Body of pancreas (tissue), 4 donors: ENCODE measurements at regions not wholly inside any gene's neighbourhood (a gene's known extent, or its start where the extent isn't known, plus 50 kb on each side); places are given as distances from the start of the nearest gene placed in this dataset.

Experiments
- POLR2A ChIP-seq, 3 donors: fragments of 450-650 bp; IDR thresholded peaks; one replicate each; pipeline ENCODE4 v1.6.1; 2016; ENCODE audit warnings: antibody characterized with exemption in 3 of 3, mild to moderate bottlenecking in 2 of 3
- TF ChIP-seq, protein P1 (sequence below), 7 experiments: fragments of 450-650 bp in 4 of 7; fragments of 200-600 bp in 3 of 7; sonication (generic) in 3 of 7; IDR thresholded peaks; one replicate each; pipeline ENCODE4 v1.5.1; 2016 to 2019; ENCODE audit warnings: antibody characterized with exemption in 7 of 7

DNA sequence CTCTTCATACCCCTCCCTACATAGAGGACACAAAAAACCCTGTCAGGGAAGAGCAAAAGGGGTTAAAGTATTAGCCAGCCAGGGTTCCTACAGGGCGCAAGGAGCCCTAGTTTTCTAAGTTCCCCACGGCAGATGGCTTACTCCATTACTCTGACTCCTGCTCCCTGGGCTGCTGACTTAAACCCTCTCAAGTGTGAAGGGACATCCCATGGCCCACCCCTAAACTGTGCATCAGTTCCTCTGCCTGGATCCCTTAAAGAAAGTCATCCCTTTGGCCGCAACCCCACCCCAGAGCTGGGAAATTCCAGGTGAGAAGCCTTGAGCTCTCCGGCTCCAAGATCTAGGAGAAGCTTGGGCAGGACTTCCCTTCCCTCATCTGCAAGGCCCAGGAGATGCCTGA lies 236.0 kb downstream of the TOMM20 start:
- no peak for TF ChIP-seq POLR2A (IDR thresholded peaks at IDR 0.05)
- TF ChIP-seq, protein P1, sequence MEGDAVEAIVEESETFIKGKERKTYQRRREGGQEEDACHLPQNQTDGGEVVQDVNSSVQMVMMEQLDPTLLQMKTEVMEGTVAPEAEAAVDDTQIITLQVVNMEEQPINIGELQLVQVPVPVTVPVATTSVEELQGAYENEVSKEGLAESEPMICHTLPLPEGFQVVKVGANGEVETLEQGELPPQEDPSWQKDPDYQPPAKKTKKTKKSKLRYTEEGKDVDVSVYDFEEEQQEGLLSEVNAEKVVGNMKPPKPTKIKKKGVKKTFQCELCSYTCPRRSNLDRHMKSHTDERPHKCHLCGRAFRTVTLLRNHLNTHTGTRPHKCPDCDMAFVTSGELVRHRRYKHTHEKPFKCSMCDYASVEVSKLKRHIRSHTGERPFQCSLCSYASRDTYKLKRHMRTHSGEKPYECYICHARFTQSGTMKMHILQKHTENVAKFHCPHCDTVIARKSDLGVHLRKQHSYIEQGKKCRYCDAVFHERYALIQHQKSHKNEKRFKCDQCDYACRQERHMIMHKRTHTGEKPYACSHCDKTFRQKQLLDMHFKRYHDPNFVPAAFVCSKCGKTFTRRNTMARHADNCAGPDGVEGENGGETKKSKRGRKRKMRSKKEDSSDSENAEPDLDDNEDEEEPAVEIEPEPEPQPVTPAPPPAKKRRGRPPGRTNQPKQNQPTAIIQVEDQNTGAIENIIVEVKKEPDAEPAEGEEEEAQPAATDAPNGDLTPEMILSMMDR (IDR thresholded peaks at IDR 0.05), result no peak
